NCI-H146 (cell line): ENCODE measurements at regions not wholly inside any gene's neighbourhood (a gene's known extent, or its start where the extent isn't known, plus 50 kb on each side); places are given as distances from the start of the nearest gene placed in this dataset.

Source experiments
- DNase-seq: peaks from one replicate; lab custom pipeline; 2025; lab: John Stamatoyannopoulos, UW

DNA sequence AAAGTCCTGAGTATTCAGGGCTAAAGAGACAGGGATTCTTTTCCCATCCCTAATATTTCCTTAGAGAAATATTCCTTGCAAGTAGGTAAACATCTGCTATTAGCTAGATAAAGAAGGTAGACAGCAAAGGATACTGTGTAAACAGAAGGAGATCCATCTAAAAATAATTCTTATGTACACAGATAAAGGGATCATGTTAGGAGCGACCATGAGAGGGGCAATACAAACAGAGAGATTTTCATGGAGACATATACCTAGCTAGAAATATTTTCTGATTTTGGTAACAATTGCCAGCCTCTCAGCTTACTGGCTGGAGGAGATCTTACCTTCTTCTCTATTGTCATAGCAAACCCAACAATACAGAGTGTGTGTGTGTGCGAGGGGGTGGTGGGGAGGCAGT lies 184.6 kb upstream of the DMAC1 start:
- DNase-seq, result peak; percentile 80

DNA sequence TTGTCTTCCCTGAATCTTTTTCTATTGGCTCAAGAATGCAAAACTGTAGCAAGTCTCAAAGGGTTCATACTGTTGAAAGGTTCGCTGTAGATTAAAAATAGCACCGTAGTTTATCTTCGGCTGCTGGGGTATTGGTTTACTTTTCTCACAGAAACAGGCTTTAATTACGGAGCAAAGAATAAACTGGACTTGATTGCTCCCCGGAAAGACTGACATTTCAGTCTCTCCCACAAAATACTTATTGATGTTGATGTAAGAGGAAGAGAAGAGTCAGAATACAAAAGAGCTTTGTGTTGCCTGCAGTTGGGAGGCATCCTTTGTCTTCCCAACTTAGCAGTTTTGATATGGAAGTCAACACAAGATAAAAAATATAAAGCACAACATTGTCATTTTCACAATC lies 183.9 kb upstream of the DMAC1 start:
- peak; percentile 83 for DNase-seq

GRCh38 chr9:7982907-7983306 lies 183.3 kb upstream of the DMAC1 start:
- DNase-seq, result no peak

DNA sequence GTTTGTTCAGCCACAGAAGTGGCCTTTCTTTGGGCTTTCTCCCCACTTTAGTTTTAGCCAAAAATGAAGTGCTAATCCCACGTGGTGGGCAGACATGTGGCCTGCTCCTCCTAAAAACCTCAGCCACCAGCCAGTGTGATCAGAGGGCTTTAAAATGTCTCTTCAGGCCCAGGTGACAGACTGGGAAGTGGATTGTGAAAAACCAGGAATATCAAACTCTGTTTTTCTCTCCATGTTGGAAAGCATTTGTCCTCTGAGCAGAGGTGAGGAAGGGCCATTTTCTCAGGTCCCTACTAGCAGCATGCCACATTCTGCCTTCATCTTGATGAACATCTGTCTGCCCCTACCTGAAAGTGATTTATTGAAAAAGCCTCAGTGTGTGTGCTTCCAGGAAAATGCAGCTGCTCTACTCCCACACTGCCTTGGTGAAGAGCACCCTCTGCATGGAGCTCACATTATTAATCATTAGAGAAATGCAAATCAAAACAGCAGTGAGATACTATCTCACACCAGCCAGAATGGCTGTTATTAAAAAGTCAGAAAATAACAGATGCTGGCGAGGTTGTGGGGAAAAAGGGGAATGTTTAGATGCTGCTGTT lies 181.2 kb upstream of the DMAC1 start:
- DNase-seq, result peak; percentile 16

GRCh38 chr9:7980041-7980440 lies 180.5 kb upstream of the DMAC1 start:
- no peak for DNase-seq

GRCh38 chr9:7979611-7980010 lies 180.0 kb upstream of the DMAC1 start:
- DNase-seq, result no peak

GRCh38 chr9:7977586-7977985 lies 178.0 kb upstream of the DMAC1 start:
- no peak for DNase-seq

DNA sequence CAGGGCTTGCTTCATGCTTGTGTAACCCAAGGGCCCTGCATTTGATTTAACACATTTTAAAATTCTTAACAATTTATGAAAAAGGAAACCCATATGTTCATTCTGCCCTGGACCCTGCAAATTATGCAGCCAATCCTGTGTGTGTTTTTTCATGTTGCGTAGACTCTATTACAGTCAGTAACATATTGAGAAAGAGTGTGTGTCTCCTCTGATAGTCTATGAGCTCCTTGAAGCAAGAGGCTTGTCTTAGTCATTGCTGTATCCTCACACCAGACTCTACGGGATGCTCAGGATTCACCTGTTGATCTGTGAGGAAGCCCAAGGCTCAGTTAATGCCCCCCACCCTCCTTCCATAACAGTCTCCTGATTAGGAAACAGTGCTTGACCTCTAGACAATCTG lies 177.3 kb upstream of the DMAC1 start:
- no peak for DNase-seq

- no peak for DNase-seq
Observed at GRCh38 chr9:7976167-7976755, 176.7 kb upstream of the DMAC1 start.

DNA sequence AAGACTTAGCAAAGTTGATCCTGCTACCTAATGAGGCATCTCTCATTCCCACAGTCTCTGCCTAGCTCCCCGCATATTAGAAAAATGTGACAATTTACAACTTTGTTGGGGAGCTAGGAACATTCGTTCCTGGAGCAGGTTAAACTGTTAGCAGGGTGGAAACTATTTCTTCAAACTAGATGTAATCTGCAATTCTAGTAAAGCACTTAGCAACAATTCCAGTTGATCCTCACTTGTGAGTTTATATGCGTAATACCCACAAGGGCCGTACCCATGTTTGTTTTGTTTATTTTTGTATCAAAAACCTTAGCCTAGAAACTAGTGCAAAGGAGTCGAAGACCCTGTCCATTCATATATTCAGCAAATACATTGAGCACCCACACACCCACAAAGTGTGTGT lies 175.8 kb upstream of the DMAC1 start:
- no peak for DNase-seq

GRCh38 chr9:7974335-7974960 lies 174.9 kb upstream of the DMAC1 start:
- DNase-seq, result peak; percentile 90

GRCh38 chr9:7973123-7973522 lies 173.5 kb upstream of the DMAC1 start:
- peak; percentile 66 for DNase-seq

DNA sequence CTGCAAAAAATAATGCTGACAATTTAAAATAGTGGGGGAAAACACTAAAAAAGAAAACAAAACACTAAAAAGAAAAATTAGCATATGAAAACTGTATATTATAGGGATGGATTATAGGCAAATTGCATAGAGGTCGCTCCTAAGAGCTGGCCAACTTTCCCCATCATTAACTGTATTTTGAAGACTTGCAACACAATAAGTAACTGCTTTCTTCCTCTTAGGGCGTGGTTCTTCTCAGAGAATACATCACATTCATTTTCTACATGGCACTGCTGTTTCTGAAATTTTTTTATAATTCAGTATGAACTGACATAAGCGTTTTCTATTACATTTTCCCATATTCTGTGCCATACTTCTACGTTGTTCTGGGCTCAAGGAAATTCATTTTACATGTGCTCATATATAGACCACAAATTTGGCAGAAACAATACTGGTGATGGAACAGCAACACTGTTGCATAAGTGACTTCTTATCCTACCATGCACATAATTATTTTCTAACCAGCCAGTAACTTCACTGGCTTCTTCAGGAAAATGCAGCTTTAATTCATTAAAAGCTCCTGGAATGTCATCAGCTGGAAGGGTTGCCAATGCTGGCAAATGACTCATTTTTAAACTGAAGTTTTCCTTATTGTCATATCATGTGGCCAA lies 171.2 kb upstream of the DMAC1 start:
- DNase-seq, result no peak

DNA sequence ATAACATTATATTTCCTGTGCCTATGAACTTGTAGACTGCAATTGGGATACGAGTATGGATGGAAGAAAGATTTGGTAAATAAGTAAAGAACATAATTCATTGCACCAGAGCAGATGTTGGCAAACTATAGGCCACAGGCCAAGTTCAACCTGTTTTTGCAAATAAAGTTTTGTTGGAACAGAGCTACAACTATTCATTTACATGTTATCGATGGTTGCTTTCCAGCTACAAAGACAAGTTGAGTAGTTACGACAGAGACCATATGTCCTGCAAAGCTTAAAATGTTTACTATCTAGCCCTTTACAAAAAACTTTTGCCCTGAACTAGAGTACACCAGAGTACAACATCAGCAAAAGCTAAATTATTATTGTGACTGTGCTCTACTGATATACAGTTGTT lies 169.1 kb upstream of the DMAC1 start:
- DNase-seq, result no peak

GRCh38 chr9:7967851-7968250 lies 168.3 kb upstream of the DMAC1 start:
- no peak for DNase-seq

DNA sequence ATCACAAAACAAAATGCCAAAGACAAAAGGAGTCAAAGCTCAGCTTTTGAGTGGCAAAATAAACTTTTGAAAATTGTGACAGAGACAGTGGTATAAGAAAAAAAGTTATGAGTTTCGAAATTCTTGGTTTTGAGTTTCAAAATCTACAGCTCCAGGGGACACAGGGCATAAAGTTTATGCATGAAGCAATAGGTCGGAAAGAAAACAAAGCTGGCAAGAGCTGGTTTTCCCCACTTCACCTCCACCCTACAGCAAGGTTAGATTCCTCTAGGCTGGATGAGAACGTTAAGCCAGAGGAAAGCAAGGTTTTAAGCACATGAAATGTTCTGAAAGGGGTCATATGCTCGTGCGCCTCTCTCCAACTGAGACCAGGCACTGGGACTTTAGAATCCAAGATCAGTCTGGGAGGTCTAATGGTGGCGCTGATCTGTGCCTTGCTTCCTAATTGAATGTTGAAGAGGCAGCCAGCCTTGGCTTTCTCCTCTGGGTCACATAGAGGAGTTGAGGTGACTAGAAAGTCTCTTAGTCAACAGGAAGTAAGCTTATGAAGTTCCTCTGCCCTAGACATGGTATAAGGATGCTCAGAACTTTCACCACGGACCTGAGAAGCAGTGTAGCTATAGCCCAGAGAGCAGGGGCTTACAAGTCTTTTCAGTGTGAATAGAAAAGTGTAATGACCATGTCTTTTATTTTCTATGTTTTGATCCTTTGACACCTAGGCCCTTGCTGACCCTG lies 167.7 kb upstream of the DMAC1 start:
- no peak for DNase-seq

DNA sequence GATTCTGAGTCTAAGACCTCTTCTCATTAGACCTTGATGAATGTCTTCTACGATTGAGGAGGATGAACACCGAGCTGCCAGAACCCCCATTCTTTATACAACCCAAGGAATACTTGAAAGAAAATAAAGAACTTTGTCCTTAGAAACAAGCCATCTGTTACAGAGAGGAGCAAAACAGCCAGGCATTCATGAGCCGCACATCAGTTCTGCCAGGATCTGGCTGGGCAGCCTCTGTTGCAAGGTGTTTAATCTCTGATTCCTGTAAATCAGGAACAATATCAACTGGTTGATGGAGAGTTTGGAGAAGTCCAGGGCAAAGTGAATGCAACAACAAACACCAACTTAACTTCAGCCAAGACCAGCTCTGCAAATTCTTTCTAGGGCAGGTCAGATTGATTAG lies 165.5 kb upstream of the DMAC1 start:
- DNase-seq, result no peak

- no peak for DNase-seq
Observed at GRCh38 chr9:7963026-7963425, 163.4 kb upstream of the DMAC1 start.

- no peak for DNase-seq
Observed at GRCh38 chr9:7961076-7961475, 161.5 kb upstream of the DMAC1 start.

- no peak for DNase-seq
Observed at GRCh38 chr9:7960320-7961050, 160.9 kb upstream of the DMAC1 start.

- no peak for DNase-seq
Observed at GRCh38 chr9:7957803-7958202, 158.2 kb upstream of the DMAC1 start.

DNA sequence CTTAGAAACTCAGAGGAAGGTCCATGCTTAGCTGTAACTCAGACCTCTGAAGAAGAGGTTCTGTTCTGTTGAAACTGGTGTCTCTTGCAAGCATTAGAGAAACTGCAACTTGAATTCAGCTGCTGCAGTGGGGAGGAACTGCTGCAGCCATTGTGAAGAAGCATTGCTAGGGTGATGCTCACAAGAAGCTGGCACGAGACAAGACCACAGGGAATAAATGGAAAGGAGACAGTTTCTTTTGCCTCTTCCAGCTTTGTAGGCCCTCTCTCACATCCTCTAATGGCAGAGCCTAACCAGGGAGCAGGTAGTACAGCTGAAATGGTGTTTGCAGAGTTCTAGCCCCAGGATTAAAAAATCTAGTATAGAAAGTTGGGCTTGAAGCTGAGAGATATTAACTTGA lies 148.0 kb upstream of the DMAC1 start:
- DNase-seq, result peak; percentile 3
